PFSK-1 (cell line): ENCODE measurements at regions not wholly inside any gene's neighbourhood (a gene's known extent, or its start where the extent isn't known, plus 50 kb on each side); places are given as distances from the start of the nearest gene placed in this dataset.

Source experiments
- FOXP2 ChIP-seq: optimal IDR thresholded peaks from 2 replicates; pipeline ENCODE3; 2011; ENCODE audit warnings: borderline replicate concordance, control low read depth, inconsistent platforms; ENCODE audit not compliant: insufficient read depth; ENCODE audit errors: extremely low read length, extremely low read depth
- POLR2AphosphoS5 ChIP-seq: IDR thresholded peaks from 2 replicates; pipeline ENCODE4 v1.6.1; 2012; ENCODE audit warnings: low read depth, mild to moderate bottlenecking, control low read depth, low read length, moderate library complexity
- REST ChIP-seq, 2 experiments: IDR thresholded peaks; 2 replicates each; pipeline versions ENCODE4 v1.6.1 to v1.8.0; 2011 to 2012; ENCODE audit warnings: low read depth in 2 of 2, low read length in 2 of 2, control low read depth in 1 of 2, inconsistent platforms in 1 of 2, mild to moderate bottlenecking in 1 of 2, moderate library complexity in 1 of 2; ENCODE audit not compliant: insufficient read depth in 1 of 2
- SIN3A ChIP-seq: IDR thresholded peaks from 2 replicates; pipeline ENCODE4 v1.6.1; 2012; ENCODE audit warnings: mild to moderate bottlenecking, low read length, moderate library complexity, borderline replicate concordance; ENCODE audit not compliant: insufficient read depth
- TAF1 ChIP-seq: IDR thresholded peaks from 2 replicates; pipeline ENCODE4 v1.6.1; 2012; ENCODE audit warnings: low read length, control low read depth, borderline replicate concordance; ENCODE audit not compliant: insufficient read depth

- TF ChIP-seq SIN3A (no peak), POLR2AphosphoS5 (no peak)
These were observed 201.2 kb downstream of the OPA1 start for GRCh38 chr3:193794002-193794881.

GRCh38 chr3:193795062-193795690 is 202.2 kb downstream of the OPA1 start:
- TF ChIP-seq FOXP2 (no peak), POLR2AphosphoS5 (no peak), TAF1 (no peak), SIN3A (no peak), REST (IDR thresholded peaks at IDR 0.05; ENCODE audit: insufficient read depth in 1 of 2, low read depth in 2 of 2, low read length in 2 of 2) (no peak)

- TF ChIP-seq SIN3A: no peak
- TF ChIP-seq POLR2AphosphoS5: no peak
- no peak for TF ChIP-seq TAF1
- no peak for TF ChIP-seq FOXP2
- no peak for TF ChIP-seq REST (IDR thresholded peaks at IDR 0.05; ENCODE audit: insufficient read depth in 1 of 2, low read depth in 2 of 2, low read length in 2 of 2)
These were observed 203.1 kb downstream of the OPA1 start for GRCh38 chr3:193796089-193796488.

GRCh38 chr3:193797566-193797965 is 204.6 kb downstream of the OPA1 start:
- TF ChIP-seq TAF1 (no peak), REST (IDR thresholded peaks at IDR 0.05; ENCODE audit: insufficient read depth in 1 of 2, low read depth in 2 of 2, low read length in 2 of 2) (no peak), SIN3A (no peak), POLR2AphosphoS5 (no peak), FOXP2 (no peak)

- TF ChIP-seq FOXP2 (no peak), TAF1 (no peak), SIN3A (no peak), POLR2AphosphoS5 (no peak), REST (IDR thresholded peaks at IDR 0.05; ENCODE audit: insufficient read depth in 1 of 2, low read depth in 2 of 2, low read length in 2 of 2) (no peak)
These were observed 205.0 kb downstream of the OPA1 start for GRCh38 chr3:193798051-193798450.
